Right lobe of liver (tissue), 6 donors: ENCODE measurements at regions not wholly inside any gene's neighbourhood (a gene's known extent, or its start where the extent isn't known, plus 50 kb on each side); places are given as distances from the start of the nearest gene placed in this dataset.
"Not testable (repeated sequence)": the region's sequence is repeated elsewhere in the genome, so short reads cannot be mapped to it uniquely, and the experiment has no call there.

ENCODE experiments used
- ATAC-seq, 4 donors: fragments of 200-7000 bp; cut with Tn5 transposase; one replicate each; pipeline ENCODE4 v1.9.1; 2020; ENCODE audit warnings: mild to moderate bottlenecking in 4 of 4, moderate library complexity in 4 of 4
- DNase-seq, 3 donors: peaks; one replicate each; pipeline ENCODE4 v3.0.0-alpha.2; 2020
- H3K27ac ChIP-seq, 3 donors: fragments of 200-600 bp; one replicate each; pipeline ENCODE4 v1.8.0; 2022
- H3K27me3 ChIP-seq, 2 donors: fragments of 200-600 bp; one replicate each; pipeline ENCODE4 v1.8.0; 2022
- H3K36me3 ChIP-seq, 4 donors: fragments of 200-600 bp; sonication (generic) in 1 of 4; one replicate each; pipeline versions ENCODE4 v1.5.1 to v1.8.0; 2017 to 2022; ENCODE audit warnings: control low read depth in 1 of 4
- H3K4me1 ChIP-seq, 4 donors: fragments of 200-600 bp; sonication (generic) in 1 of 4; one replicate each; pipeline versions ENCODE4 v1.5.1 to v1.8.0; 2017 to 2022; ENCODE audit warnings: control low read depth in 1 of 4
- H3K4me3 ChIP-seq, 3 donors: fragments of 200-600 bp; one replicate each; pipeline ENCODE4 v1.8.0; 2022
- H3K9me3 ChIP-seq, 4 donors: fragments of 200-600 bp; sonication (generic) in 1 of 4; one replicate each; pipeline versions ENCODE4 v1.5.1 to v1.8.0; 2017 to 2022; ENCODE audit warnings: control low read depth in 1 of 4
- CTCF ChIP-seq, 4 donors: fragments of 200-600 bp in 3 of 4; fragments of 450-650 bp in 1 of 4; IDR thresholded peaks; one replicate each; pipeline versions ENCODE4 v1.5.1 to v1.8.0; 2016 to 2022; ENCODE audit warnings: antibody characterized with exemption in 4 of 4, mild to moderate bottlenecking in 2 of 4
- POLR2A ChIP-seq: fragments of 450-650 bp; IDR thresholded peaks from one replicate; pipeline ENCODE4 v1.6.1; 2017; ENCODE audit warnings: antibody characterized with exemption, mild to moderate bottlenecking
- WGBS: methylation state at CpG from one replicate; pipeline ENCODE4 v1.1.6; 2018; ENCODE audit warnings: low coverage, low lambda C conversion rate; ENCODE audit not compliant: insufficient coverage; ENCODE audit errors: missing lambda C conversion rate; 5-methylcytosine and 5-hydroxymethylcytosine counted together
- intact Hi-C, 2 donors: fragments of 100-400 bp; cut with DNase I; formaldehyde crosslinking; loops; one replicate each; pipeline versions ENCODE4 v1.11.2 to v1.14.1; 2022
- donor health status: DM: no; HTN: yes; CAD: no.
- donor health status: DM: no; HTN: no; CAD: no.
- donor health status: DM: no; HTN: no; CAD: no.
- donor health status: DM: no; HTN: yes; CAD: no.
- donor health status: DM: no; HTN: yes; CAD: no.

GRCh38 chr15:57806003-57806402 is 99.5 kb downstream of the POLR2M start:
- no peak for ATAC-seq
- no peak for DNase-seq
- Histone ChIP-seq H3K27me3 (no peaks in the 10 kb centered on the region), H3K36me3 (no peaks in the 10 kb centered on the region), H3K9me3 (no peaks in the 10 kb centered on the region), H3K4me1 (no peaks in the 10 kb centered on the region), H3K27ac (no peak overlapping the region), H3K4me3 (no peak overlapping the region)
- 50% methylated on average over 6 of the region's 7 CpGs for WGBS
- TF ChIP-seq POLR2A (no peak), CTCF (IDR thresholded peaks at IDR 0.05) (no peak)
- intact Hi-C loops: no loop called here

- WGBS: 77% methylated on average over 7 of the region's 7 CpGs
- ATAC-seq, H3K9me3 ChIP-seq, H3K36me3 ChIP-seq, H3K4me3 ChIP-seq, H3K27me3 ChIP-seq, H3K27ac ChIP-seq, H3K4me1 ChIP-seq, intact Hi-C loops, DNase-seq: not testable (repeated sequence)
Observed at GRCh38 chr15:57809285-57809684, 102.8 kb downstream of the POLR2M start.

GRCh38 chr15:57816599-57816998 is 110.1 kb downstream of the POLR2M start:
- Histone ChIP-seq H3K9me3 (no peaks in the 10 kb centered on the region), H3K36me3 (no peaks in the 10 kb centered on the region), H3K27me3 (no peaks in the 10 kb centered on the region), H3K4me1 (no peaks in the 10 kb centered on the region), H3K27ac (no peak overlapping the region), H3K4me3 (no peak overlapping the region)
- intact Hi-C loops: no loop called here
- ATAC-seq (no peak), DNase-seq (no peak)
- 53% methylated on average over 2 of the region's 6 CpGs for WGBS
- no peak for TF ChIP-seq CTCF (IDR thresholded peaks at IDR 0.05)
- TF ChIP-seq POLR2A: no peak

GRCh38 chr15:57819646-57820045 is 113.1 kb downstream of the POLR2M start:
- intact Hi-C loops: no loop called here
- ATAC-seq (no peak), DNase-seq (no peak)
- Histone ChIP-seq H3K27me3 (no peaks in the 10 kb centered on the region), H3K4me3 (no peak overlapping the region), H3K9me3 (no peaks in the 10 kb centered on the region), H3K36me3 (no peaks in the 10 kb centered on the region), H3K4me1 (no peaks in the 10 kb centered on the region), H3K27ac (no peak overlapping the region)
- TF ChIP-seq CTCF (IDR thresholded peaks at IDR 0.05): no peak
- TF ChIP-seq POLR2A: no peak
- WGBS: 74% methylated on average over 4 of the region's 4 CpGs

- no peaks in the 10 kb centered on the region for H3K36me3 ChIP-seq
- TF ChIP-seq CTCF (IDR thresholded peaks at IDR 0.05): no peak
- no peaks in the 10 kb centered on the region for H3K9me3 ChIP-seq
- DNase-seq (no peak), ATAC-seq (no peak)
- WGBS: 31% methylated on average over 2 of the region's 2 CpGs
- H3K27ac ChIP-seq: no peak overlapping the region
- no peak overlapping the region for H3K4me3 ChIP-seq
- intact Hi-C loops: no loop called here
- no peaks in the 10 kb centered on the region for H3K4me1 ChIP-seq
- H3K27me3 ChIP-seq: no peaks in the 10 kb centered on the region
Observed at GRCh38 chr15:57820119-57820518, 113.6 kb downstream of the POLR2M start.
